ENCODE measurements at regions not wholly inside any gene's neighbourhood (a gene's known extent, or its start where the extent isn't known, plus 50 kb on each side); places are given as distances from the start of the nearest gene placed in this dataset.
"Not testable (repeated sequence)": the region's sequence is repeated elsewhere in the genome, so short reads cannot be mapped to it uniquely, and the experiment has no call there.

GRCh38 chr10:59434463-59435321, 72.3 kb upstream of the FAM13C start:
- DNase-seq (no peak), ATAC-seq (ENCODE audit: low FRiP score in 2 of 2) (no peak)
- TF ChIP-seq CTCF (IDR thresholded peaks at IDR 0.05), result no peak
- TF ChIP-seq POLR2A (IDR thresholded peaks at IDR 0.05), result no peak
- TF ChIP-seq EP300 (IDR thresholded peaks at IDR 0.05), result no peak
- TF ChIP-seq POLR2AphosphoS5 (IDR thresholded peaks at IDR 0.05), result no peak
- Histone ChIP-seq H3K4me1 (no peaks in the 10 kb centered on the region), H3K4me3 (no peak overlapping the region), H3K27ac (no peak overlapping the region), H3K9me3 (no peaks in the 10 kb centered on the region), H3K27me3 (no peaks in the 10 kb centered on the region), H3K36me3 (no peaks in the 10 kb centered on the region)
- WGBS, 2 donors, result 53 to 70% methylated on average over 4 of the region's 4 CpGs

GRCh38 chr10:59433720-59434428, 71.5 kb upstream of the FAM13C start:
- Histone ChIP-seq H3K4me3 (no peak overlapping the region), H3K27me3 (no peaks in the 10 kb centered on the region), H3K4me1 (no peaks in the 10 kb centered on the region), H3K9me3 (no peaks in the 10 kb centered on the region), H3K27ac (no peak overlapping the region), H3K36me3 (no peaks in the 10 kb centered on the region)
- peak in 1 of 2 donors; percentile 39 for ATAC-seq (ENCODE audit: low FRiP score in 2 of 2)
- DNase-seq, result no peak
- WGBS, 2 donors, result 88 to 94% methylated on average over 2 of the region's 2 CpGs
- TF ChIP-seq CTCF (IDR thresholded peaks at IDR 0.05), result no peak
- no peak for TF ChIP-seq EP300 (IDR thresholded peaks at IDR 0.05)
- TF ChIP-seq POLR2AphosphoS5 (IDR thresholded peaks at IDR 0.05), result no peak
- no peak for TF ChIP-seq POLR2A (IDR thresholded peaks at IDR 0.05)

- Histone ChIP-seq H3K4me1 (no peaks in the 10 kb centered on the region), H3K27ac (no peak overlapping the region), H3K9me3 (no peaks in the 10 kb centered on the region), H3K27me3 (no peaks in the 10 kb centered on the region), H3K36me3 (no peaks in the 10 kb centered on the region), H3K4me3 (no peak overlapping the region)
- TF ChIP-seq POLR2AphosphoS5 (IDR thresholded peaks at IDR 0.05) (no peak), POLR2A (IDR thresholded peaks at IDR 0.05) (no peak), EP300 (IDR thresholded peaks at IDR 0.05) (no peak)
- ATAC-seq (ENCODE audit: low FRiP score in 2 of 2) (no peak), DNase-seq (no peak)
- WGBS, 2 donors, result 72 to 82% methylated on average over 3 of the region's 3 CpGs
Observed at GRCh38 chr10:59432207-59432900, 70.0 kb upstream of the FAM13C start.

GRCh38 chr10:59413795-59414194, 51.4 kb upstream of the FAM13C start:
- not testable (repeated sequence) for H3K27me3 ChIP-seq; H3K36me3 ChIP-seq; H3K9me3 ChIP-seq; H3K4me3 ChIP-seq; ATAC-seq (ENCODE audit: low FRiP score in 2 of 2); H3K4me1 ChIP-seq; H3K27ac ChIP-seq; DNase-seq
- 50 to 68% methylated on average over 5 of the region's 5 CpGs for WGBS, 2 donors
